ENCODE measurements at regions not wholly inside any gene's neighbourhood (a gene's known extent, or its start where the extent isn't known, plus 50 kb on each side); places are given as distances from the start of the nearest gene placed in this dataset.

- CTCF ChIA-PET = no interaction called here
- no peak overlapping the region for H3K27ac ChIP-seq (ENCODE audit: extremely low read depth, low read depth, low read length)
- no peak overlapping the region for H3K4me3 ChIP-seq (ENCODE audit: low read depth, low read length)
- H3K36me3 ChIP-seq (ENCODE audit: control insufficient read depth in 2 of 2, insufficient read depth in 1 of 2, low read length in 2 of 2) = no peaks in the 10 kb centered on the region
- TF ChIP-seq ZBTB17 (tag by site-specific recombination; IDR thresholded peaks at IDR 0.05) = no peak
- POLR2A ChIA-PET = no interaction called here
- H3K9me3 ChIP-seq (ENCODE audit: control insufficient read depth, insufficient read depth, low read depth, low read length) = no peaks in the 10 kb centered on the region
- H3K4me1 ChIP-seq (ENCODE audit: control insufficient read depth, insufficient read depth, low read length) = no peaks in the 10 kb centered on the region
These were observed 420.9 kb downstream of the TRIB2 start for GRCh38 chr2:13137679-13138078.

GRCh38 chr2:13141315-13141714, 424.6 kb downstream of the TRIB2 start:
- Histone ChIP-seq H3K36me3 (ENCODE audit: control insufficient read depth in 2 of 2, insufficient read depth in 1 of 2, low read length in 2 of 2) (no peaks in the 10 kb centered on the region), H3K4me3 (ENCODE audit: low read depth, low read length) (no peak overlapping the region), H3K9me3 (ENCODE audit: control insufficient read depth, insufficient read depth, low read depth, low read length) (no peaks in the 10 kb centered on the region), H3K27ac (ENCODE audit: extremely low read depth, low read depth, low read length) (no peak overlapping the region), H3K4me1 (ENCODE audit: control insufficient read depth, insufficient read depth, low read length) (no peaks in the 10 kb centered on the region)
- POLR2A ChIA-PET = no interaction called here
- CTCF ChIA-PET = no interaction called here
- TF ChIP-seq MZF1 (tag by site-specific recombination; IDR thresholded peaks at IDR 0.05; ENCODE audit: borderline replicate concordance) = no peak
- no peak for TF ChIP-seq REPIN1 (tag by site-specific recombination; IDR thresholded peaks at IDR 0.05; ENCODE audit: low read depth)
- TF ChIP-seq ZSCAN23 (tag by site-specific recombination; IDR thresholded peaks at IDR 0.05) = no peak
- no peak for TF ChIP-seq MYNN (tag by site-specific recombination; IDR thresholded peaks at IDR 0.05; ENCODE audit: borderline replicate concordance)
- no peak for TF ChIP-seq ZNF843 (tag by site-specific recombination; IDR thresholded peaks at IDR 0.05)
- TF ChIP-seq ZFHX2 (tag by site-specific recombination; conservative IDR thresholded peaks at IDR 0.05) = no peak
- no peak for TF ChIP-seq ZNF394 (tag by site-specific recombination; IDR thresholded peaks at IDR 0.05; ENCODE audit: borderline replicate concordance)
- no peak for TF ChIP-seq GLIS2 (tag by site-specific recombination; IDR thresholded peaks at IDR 0.05)
- no peak for TF ChIP-seq PRDM6 (tag by site-specific recombination; IDR thresholded peaks at IDR 0.05)
- TF ChIP-seq ZNF221 (tag by site-specific recombination; IDR thresholded peaks at IDR 0.05; ENCODE audit: borderline replicate concordance) = no peak
- TF ChIP-seq ZBTB26 (tag by site-specific recombination; optimal IDR thresholded peaks at IDR 0.05) = no peak
- no peak for TF ChIP-seq ZNF777 (tag by site-specific recombination; IDR thresholded peaks at IDR 0.05; ENCODE audit: borderline replicate concordance)
- TF ChIP-seq ZFP3 (tag by site-specific recombination; IDR thresholded peaks at IDR 0.05; ENCODE audit: low read depth) = no peak
- TF ChIP-seq ZNF324 (tag by site-specific recombination; IDR thresholded peaks at IDR 0.05) = no peak
- no peak for TF ChIP-seq ZNF670 (tag by site-specific recombination; IDR thresholded peaks at IDR 0.05; ENCODE audit: low read depth)
- no peak for TF ChIP-seq ZNF223 (tag by site-specific recombination; IDR thresholded peaks at IDR 0.05)
- TF ChIP-seq ZNF266 (tag by site-specific recombination; IDR thresholded peaks at IDR 0.05; ENCODE audit: low read depth) = no peak
- TF ChIP-seq ZBTB7A (tag by site-specific recombination; IDR thresholded peaks at IDR 0.05; ENCODE audit: low read depth) = no peak

GRCh38 chr2:13143451-13143850, 426.7 kb downstream of the TRIB2 start:
- ChIA-PET POLR2A (no interaction called here), CTCF (interaction anchor here (0.7 kb wide), 1 partner anchor 1349 kb away, joined by 3 read pairs; no protein-coding TSS in a partner anchor)
- Histone ChIP-seq H3K4me1 (ENCODE audit: control insufficient read depth, insufficient read depth, low read length) (no peaks in the 10 kb centered on the region), H3K9me3 (ENCODE audit: control insufficient read depth, insufficient read depth, low read depth, low read length) (no peaks in the 10 kb centered on the region), H3K4me3 (ENCODE audit: low read depth, low read length) (no peak overlapping the region), H3K36me3 (ENCODE audit: control insufficient read depth in 2 of 2, insufficient read depth in 1 of 2, low read length in 2 of 2) (no peaks in the 10 kb centered on the region), H3K27ac (ENCODE audit: extremely low read depth, low read depth, low read length) (no peak overlapping the region)
- no peak for TF ChIP-seq ZNF449 (tag by site-specific recombination; IDR thresholded peaks at IDR 0.05)
- no peak for TF ChIP-seq GLI2 (tag by site-specific recombination; IDR thresholded peaks at IDR 0.05; ENCODE audit: borderline replicate concordance, low read depth)
- TF ChIP-seq ZNF211 (tag by site-specific recombination; IDR thresholded peaks at IDR 0.05; ENCODE audit: low read depth) = no peak
- no peak for TF ChIP-seq ZNF248 (tag by site-specific recombination; IDR thresholded peaks at IDR 0.05)
- TF ChIP-seq ZNF362 (tag by site-specific recombination; IDR thresholded peaks at IDR 0.05) = no peak
- TF ChIP-seq ZNF624 (tag by site-specific recombination; IDR thresholded peaks at IDR 0.05) = no peak
- TF ChIP-seq ATF2 (tag by site-specific recombination; IDR thresholded peaks at IDR 0.05; ENCODE audit: low read depth) = no peak
- TF ChIP-seq ZNF514 (tag by site-specific recombination; IDR thresholded peaks at IDR 0.05) = no peak
